ENCODE measurements at regions not wholly inside any gene's neighbourhood (a gene's known extent, or its start where the extent isn't known, plus 50 kb on each side); places are given as distances from the start of the nearest gene placed in this dataset.

GRCh38 chr10:128576336-128576735 is 450.1 kb upstream of the MKI67 start:
- no peak for DNase-seq (ENCODE audit: low read depth, low spot score)
- intact Hi-C loops (cut with micrococcal nuclease), result no loop called here
- BruUV-seq (replicated peaks), result no TSS peak
- Histone ChIP-seq H3K9me3 (replicated peaks; ENCODE audit: control insufficient read depth, insufficient read depth, low read length) (no peaks in the 10 kb centered on the region), H2AFZ (ENCODE audit: low read depth, low read length) (no peak overlapping the region), H3K4me1 (ENCODE audit: control insufficient read depth, extremely low read depth, insufficient read depth, low read length) (no peaks in the 10 kb centered on the region), H4K20me1 (replicated peaks; ENCODE audit: control insufficient read depth, extremely low read depth, insufficient read depth, low read length) (no peaks in the 10 kb centered on the region), H3K27me3 (ENCODE audit: control insufficient read depth in 2 of 2, insufficient read depth in 2 of 2, low read length in 2 of 2) (no peaks in the 10 kb centered on the region), H3K9me1 (replicated peaks; ENCODE audit: control insufficient read depth, extremely low read depth, insufficient read depth, low read length) (no peaks in the 10 kb centered on the region), H3K4me3 (replicated peaks in 1 of 3; ENCODE audit: insufficient read depth in 1 of 3, low read depth in 1 of 3, low read length in 3 of 3) (no peak overlapping the region), H3K9ac (replicated peaks; ENCODE audit: extremely low read depth, insufficient read depth, low read length) (no peak overlapping the region), H3K79me2 (ENCODE audit: control insufficient read depth, insufficient read depth, low read length) (no peaks in the 10 kb centered on the region), H3K27ac (ENCODE audit: insufficient read depth, low read depth, low read length) (no peak overlapping the region), H3K4me2 (ENCODE audit: insufficient read depth, low read length) (no peak overlapping the region), H3K36me3 (ENCODE audit: control insufficient read depth in 2 of 2, extremely low read depth in 1 of 2, insufficient read depth in 2 of 2, low read length in 2 of 2) (no peaks in the 10 kb centered on the region)
- no peak for TF ChIP-seq POLR2A (IDR thresholded peaks at IDR 0.05; ENCODE audit: low read depth, low read length)
- TF ChIP-seq GATA2 (IDR thresholded peaks at IDR 0.05; ENCODE audit: insufficient read depth, insufficient read length, low read depth, low read length), result no peak
- no peak for TF ChIP-seq MYC (IDR thresholded peaks at IDR 0.05; ENCODE audit: low read depth, low read length)
- no peak for TF ChIP-seq JUN (IDR thresholded peaks at IDR 0.05; ENCODE audit: borderline replicate concordance, insufficient read depth, insufficient read length, low read depth)
- no peak for TF ChIP-seq CTCF (IDR thresholded peaks at IDR 0.05; ENCODE audit: extremely low read depth in 1 of 2, insufficient read depth in 1 of 2, low read depth in 1 of 2, low read length in 2 of 2)
- no peak for TF ChIP-seq EZH2 (IDR thresholded peaks at IDR 0.05; ENCODE audit: borderline replicate concordance, low read depth, low read length, severe bottlenecking)
- no peak for TF ChIP-seq MAX (IDR thresholded peaks at IDR 0.05; ENCODE audit: insufficient read depth, insufficient read length)
- no peak for TF ChIP-seq POLR2AphosphoS5 (IDR thresholded peaks at IDR 0.05; ENCODE audit: insufficient read depth, low read depth, low read length)
- no peak for TF ChIP-seq FOS (IDR thresholded peaks at IDR 0.05; ENCODE audit: borderline replicate concordance, insufficient read depth, low read length)
- CTCF ChIA-PET, result no interaction called here
- FAIRE-seq, result no peak
- POLR2A ChIA-PET, result no interaction called here
- dilution Hi-C loops (cut with MboI; ENCODE audit: extremely low pct_ligation_motif_present, low sequenced_read_pairs), result no loop called here
